ENCODE measurements at regions not wholly inside any gene's neighbourhood (a gene's known extent, or its start where the extent isn't known, plus 50 kb on each side); places are given as distances from the start of the nearest gene placed in this dataset.

GRCh38 chr7:13042605-13043236 lies 355.3 kb downstream of the ARL4A start:
- Mint-ChIP-seq H3K4me3 (no peak overlapping the region), H3K27me3 (ENCODE audit: low read depth) (no peaks in the 10 kb centered on the region), H3K36me3 (ENCODE audit: low read depth) (peaks cover 4% of the 10 kb centered on the region), H3K4me1 (peaks cover 67% of the 10 kb centered on the region), H3K9me3 (peaks cover 2% of the 10 kb centered on the region), H3K27ac (ENCODE audit: unreplicated experiment) (no peak overlapping the region)
- DNase-seq (ENCODE audit: low read depth, low spot score), result no peak
- TF ChIP-seq CTCF (conservative IDR thresholded peaks at IDR 0.05), result no peak

GRCh38 chr7:13044309-13044708 lies 356.9 kb downstream of the ARL4A start:
- peaks cover 67% of the 10 kb centered on the region for H3K4me1 Mint-ChIP-seq
- H3K27ac Mint-ChIP-seq (ENCODE audit: unreplicated experiment), result no peak overlapping the region
- H3K9me3 Mint-ChIP-seq, result peaks cover 2% of the 10 kb centered on the region
- peak overlapping the region; percentile 7 for H3K4me3 Mint-ChIP-seq
- DNase-seq (ENCODE audit: low read depth, low spot score), result no peak
- no peak for TF ChIP-seq CTCF (conservative IDR thresholded peaks at IDR 0.05)
- H3K27me3 Mint-ChIP-seq (ENCODE audit: low read depth), result no peaks in the 10 kb centered on the region
- H3K36me3 Mint-ChIP-seq (ENCODE audit: low read depth), result peaks cover 4% of the 10 kb centered on the region

- Mint-ChIP-seq H3K27me3 (ENCODE audit: low read depth) (no peaks in the 10 kb centered on the region), H3K4me1 (peaks cover 71% of the 10 kb centered on the region), H3K36me3 (ENCODE audit: low read depth) (no peaks in the 10 kb centered on the region), H3K27ac (ENCODE audit: unreplicated experiment) (no peak overlapping the region), H3K9me3 (no peaks in the 10 kb centered on the region), H3K4me3 (no peak overlapping the region)
- no peak for DNase-seq (ENCODE audit: low read depth, low spot score)
- TF ChIP-seq CTCF (conservative IDR thresholded peaks at IDR 0.05), result no peak
Measured at GRCh38 chr7:13047061-13047460, 359.6 kb downstream of the ARL4A start.

GRCh38 chr7:13049946-13050345 lies 362.5 kb downstream of the ARL4A start:
- Mint-ChIP-seq H3K9me3 (no peaks in the 10 kb centered on the region), H3K4me1 (peaks cover 49% of the 10 kb centered on the region), H3K36me3 (ENCODE audit: low read depth) (no peaks in the 10 kb centered on the region), H3K4me3 (peak overlapping the region; percentile 39), H3K27ac (ENCODE audit: unreplicated experiment) (peak overlapping the region; percentile 68), H3K27me3 (ENCODE audit: low read depth) (no peaks in the 10 kb centered on the region)
- no peak for TF ChIP-seq CTCF (conservative IDR thresholded peaks at IDR 0.05)
- no peak for DNase-seq (ENCODE audit: low read depth, low spot score)

- H3K4me3 Mint-ChIP-seq, result no peak overlapping the region
- H3K27ac Mint-ChIP-seq (ENCODE audit: unreplicated experiment), result peak overlapping the region; percentile 51
- H3K27me3 Mint-ChIP-seq (ENCODE audit: low read depth), result no peaks in the 10 kb centered on the region
- H3K36me3 Mint-ChIP-seq (ENCODE audit: low read depth), result no peaks in the 10 kb centered on the region
- no peaks in the 10 kb centered on the region for H3K9me3 Mint-ChIP-seq
- DNase-seq (ENCODE audit: low read depth, low spot score), result no peak
- H3K4me1 Mint-ChIP-seq, result peaks cover 44% of the 10 kb centered on the region
- no peak for TF ChIP-seq CTCF (conservative IDR thresholded peaks at IDR 0.05)
Measured at GRCh38 chr7:13050703-13051102, 363.3 kb downstream of the ARL4A start.
